ENCODE measurements at regions not wholly inside any gene's neighbourhood (a gene's known extent, or its start where the extent isn't known, plus 50 kb on each side); places are given as distances from the start of the nearest gene placed in this dataset.

- POLR2A ChIA-PET: no interaction called here
- intact Hi-C loops (cut with micrococcal nuclease): no loop called here
Observed at GRCh38 chr15:91517491-91518200, 335.9 kb upstream of the SLCO3A1 start.

GRCh38 chr15:91520850-91521249 lies 332.7 kb upstream of the SLCO3A1 start:
- H3K4me1 Mint-ChIP-seq: no peaks in the 10 kb centered on the region
- H3K36me3 Mint-ChIP-seq (ENCODE audit: low read depth): no peaks in the 10 kb centered on the region
- no peaks in the 10 kb centered on the region for H3K9me3 Mint-ChIP-seq
- no peak for ATAC-seq (ENCODE audit: low read depth)
- DNase-seq: no peak
- peaks cover 5% of the 10 kb centered on the region for H3K27me3 Mint-ChIP-seq
- no peak overlapping the region for H3K27ac Mint-ChIP-seq
- no peak for TF ChIP-seq CTCF (IDR thresholded peaks at IDR 0.05)
- POLR2A ChIA-PET: no interaction called here
- CTCF ChIA-PET: no interaction called here
- no peak overlapping the region for H3K4me3 Mint-ChIP-seq
- intact Hi-C loops (cut with micrococcal nuclease): no loop called here

More at GRCh38 chr15:91517491-91518200, 335.9 kb upstream of the SLCO3A1 start:
- no peaks in the 10 kb centered on the region for H3K4me1 Mint-ChIP-seq
- H3K9me3 Mint-ChIP-seq: no peaks in the 10 kb centered on the region
- H3K4me3 Mint-ChIP-seq: no peak overlapping the region
- H3K36me3 Mint-ChIP-seq (ENCODE audit: low read depth): no peaks in the 10 kb centered on the region
- CTCF ChIA-PET: no interaction called here
- no peak for ATAC-seq (ENCODE audit: low read depth)
- no peaks in the 10 kb centered on the region for H3K27me3 Mint-ChIP-seq
- no peak for DNase-seq
- TF ChIP-seq CTCF (IDR thresholded peaks at IDR 0.05): no peak
- H3K27ac Mint-ChIP-seq: no peak overlapping the region

- intact Hi-C loops (cut with micrococcal nuclease): no loop called here
- CTCF ChIA-PET: no interaction called here
- Mint-ChIP-seq H3K4me3 (no peak overlapping the region), H3K9me3 (no peaks in the 10 kb centered on the region), H3K36me3 (ENCODE audit: low read depth) (no peaks in the 10 kb centered on the region), H3K27ac (no peak overlapping the region), H3K27me3 (peaks cover 6% of the 10 kb centered on the region), H3K4me1 (no peaks in the 10 kb centered on the region)
- ATAC-seq (ENCODE audit: low read depth) (no peak), DNase-seq (no peak)
- TF ChIP-seq CTCF (IDR thresholded peaks at IDR 0.05): no peak
- POLR2A ChIA-PET: no interaction called here
Observed at GRCh38 chr15:91521548-91521947, 332.0 kb upstream of the SLCO3A1 start.

GRCh38 chr15:91521996-91522395 lies 331.5 kb upstream of the SLCO3A1 start:
- ChIA-PET CTCF (no interaction called here), POLR2A (no interaction called here)
- TF ChIP-seq CTCF (IDR thresholded peaks at IDR 0.05): no peak
- no peak overlapping the region for H3K27ac Mint-ChIP-seq
- peaks cover 10% of the 10 kb centered on the region for H3K27me3 Mint-ChIP-seq
- no peak for DNase-seq
- no peaks in the 10 kb centered on the region for H3K9me3 Mint-ChIP-seq
- no peaks in the 10 kb centered on the region for H3K36me3 Mint-ChIP-seq (ENCODE audit: low read depth)
- intact Hi-C loops (cut with micrococcal nuclease): no loop called here
- H3K4me1 Mint-ChIP-seq: no peaks in the 10 kb centered on the region
- no peak overlapping the region for H3K4me3 Mint-ChIP-seq
- ATAC-seq (ENCODE audit: low read depth): no peak

GRCh38 chr15:91522605-91523332 lies 330.7 kb upstream of the SLCO3A1 start:
- POLR2A ChIA-PET: no interaction called here
- intact Hi-C loops (cut with micrococcal nuclease): no loop called here
- CTCF ChIA-PET: no interaction called here
- H3K4me3 Mint-ChIP-seq: no peak overlapping the region
- no peaks in the 10 kb centered on the region for H3K4me1 Mint-ChIP-seq
- ATAC-seq (ENCODE audit: low read depth) (no peak), DNase-seq (no peak)
- H3K9me3 Mint-ChIP-seq: no peaks in the 10 kb centered on the region
- peaks cover 10% of the 10 kb centered on the region for H3K27me3 Mint-ChIP-seq
- no peak overlapping the region for H3K27ac Mint-ChIP-seq
- no peaks in the 10 kb centered on the region for H3K36me3 Mint-ChIP-seq (ENCODE audit: low read depth)
- TF ChIP-seq CTCF (IDR thresholded peaks at IDR 0.05): no peak
